ENCODE measurements at regions not wholly inside any gene's neighbourhood (a gene's known extent, or its start where the extent isn't known, plus 50 kb on each side); places are given as distances from the start of the nearest gene placed in this dataset. TPM values are rescaled to one million over a fixed set of nuclear protein-coding genes. Genes with fewer than 3 reads are reported as not detected.
"Not testable (repeated sequence)": the region's sequence is repeated elsewhere in the genome, so short reads cannot be mapped to it uniquely, and the experiment has no call there.

- H3K27ac Mint-ChIP-seq: peak overlapping the region; percentile 72
Measured at GRCh38 chr7:32638479-32639121, 143.3 kb downstream of the AVL9 start.

More at GRCh38 chr7:32638479-32639121, 143.3 kb downstream of the AVL9 start:
- peak; percentile 88 for ATAC-seq (ENCODE audit: low read depth)
- H3K36me3 Mint-ChIP-seq, POLR2A ChIA-PET, DNase-seq, H3K9me3 Mint-ChIP-seq, H3K27me3 Mint-ChIP-seq: not testable (repeated sequence)
- Mint-ChIP-seq H3K4me3 (peak overlapping the region; percentile 60), H3K4me1 (peaks cover 22% of the 10 kb centered on the region)

Small RNAs in the stretch of these regions (microRNA-seq; reads per million reads assigned to microRNA genes)
- gene MIR550A2 (not detected), gene MIR550B2 (not detected)

All from activated naive CD8-positive, alpha-beta T cell treated with anti-CD3 and anti-CD28 coated beads, Interleukin-2, amount 10 ng/mL, durations not matched to agents 7 days and 5 days (primary cell).